Activated CD8-positive, alpha-beta T cell treated with anti-CD3 and anti-CD28 coated beads for 36 hours (primary cell): ENCODE measurements at regions not wholly inside any gene's neighbourhood (a gene's known extent, or its start where the extent isn't known, plus 50 kb on each side); places are given as distances from the start of the nearest gene placed in this dataset.

Experiments
- ATAC-seq: fragments of 200-7000 bp; cut with Tn5 transposase; one replicate; pipeline ENCODE4 v1.10.0; 2021; ENCODE audit warnings: mild to moderate bottlenecking, moderate library complexity
- CTCF ChIA-PET: fragments of 350-600 bp; sonication (Branson Sonifier 250); formaldehyde crosslinking; loops from one replicate; lab custom pipeline; 2021; ENCODE audit warnings: antibody characterized with exemption; lab: Charles Lee
- POLR2A ChIA-PET: fragments of 350-600 bp; sonication (Branson Sonifier 250); formaldehyde crosslinking; loops from one replicate; lab custom pipeline; 2021; ENCODE audit warnings: antibody characterized with exemption; lab: Charles Lee
- DNase-seq: peaks from one replicate; pipeline ENCODE4 v3.0.0-alpha.2; 2020
- H3K27ac Mint-ChIP-seq: one replicate; pipeline ENCODE4 v1.8.0; 2021; ENCODE audit warnings: mild to moderate bottlenecking, mixed read lengths
- H3K27me3 Mint-ChIP-seq: one replicate; pipeline ENCODE4 v1.8.0; 2021; ENCODE audit warnings: mixed read lengths
- H3K36me3 Mint-ChIP-seq: one replicate; pipeline ENCODE4 v1.8.0; 2021; ENCODE audit warnings: low read depth, mixed read lengths
- H3K4me1 Mint-ChIP-seq: one replicate; pipeline ENCODE4 v1.8.0; 2021; ENCODE audit warnings: low read depth, mixed read lengths
- H3K4me3 Mint-ChIP-seq: one replicate; pipeline ENCODE4 v1.8.0; 2021; ENCODE audit warnings: mild to moderate bottlenecking, moderate library complexity, mixed read lengths
- H3K9me3 Mint-ChIP-seq: one replicate; pipeline ENCODE4 v1.8.0; 2021; ENCODE audit warnings: mixed read lengths
- intact Hi-C: fragments of 100-400 bp; cut with micrococcal nuclease; formaldehyde crosslinking; loops from one replicate; pipeline ENCODE4 v1.10.0; 2022
- TF ChIP-seq, protein P1 (sequence below): fragments of 200-600 bp; IDR thresholded peaks from one replicate; pipeline ENCODE4 v1.8.0; 2022; ENCODE audit warnings: antibody characterized with exemption, mild to moderate bottlenecking

GRCh38 chr6:132079286-132079685, 128.1 kb upstream of the CCN2 start:
- CTCF ChIA-PET: no interaction called here
- H3K4me1 Mint-ChIP-seq: no peaks in the 10 kb centered on the region
- H3K4me3 Mint-ChIP-seq: no peak overlapping the region
- no peak overlapping the region for H3K27ac Mint-ChIP-seq
- ATAC-seq (no peak), DNase-seq (no peak)
- no peaks in the 10 kb centered on the region for H3K9me3 Mint-ChIP-seq
- POLR2A ChIA-PET: no interaction called here
- H3K36me3 Mint-ChIP-seq: no peaks in the 10 kb centered on the region
- H3K27me3 Mint-ChIP-seq: no peaks in the 10 kb centered on the region
- intact Hi-C loops: no loop called here
- TF ChIP-seq, protein P1, sequence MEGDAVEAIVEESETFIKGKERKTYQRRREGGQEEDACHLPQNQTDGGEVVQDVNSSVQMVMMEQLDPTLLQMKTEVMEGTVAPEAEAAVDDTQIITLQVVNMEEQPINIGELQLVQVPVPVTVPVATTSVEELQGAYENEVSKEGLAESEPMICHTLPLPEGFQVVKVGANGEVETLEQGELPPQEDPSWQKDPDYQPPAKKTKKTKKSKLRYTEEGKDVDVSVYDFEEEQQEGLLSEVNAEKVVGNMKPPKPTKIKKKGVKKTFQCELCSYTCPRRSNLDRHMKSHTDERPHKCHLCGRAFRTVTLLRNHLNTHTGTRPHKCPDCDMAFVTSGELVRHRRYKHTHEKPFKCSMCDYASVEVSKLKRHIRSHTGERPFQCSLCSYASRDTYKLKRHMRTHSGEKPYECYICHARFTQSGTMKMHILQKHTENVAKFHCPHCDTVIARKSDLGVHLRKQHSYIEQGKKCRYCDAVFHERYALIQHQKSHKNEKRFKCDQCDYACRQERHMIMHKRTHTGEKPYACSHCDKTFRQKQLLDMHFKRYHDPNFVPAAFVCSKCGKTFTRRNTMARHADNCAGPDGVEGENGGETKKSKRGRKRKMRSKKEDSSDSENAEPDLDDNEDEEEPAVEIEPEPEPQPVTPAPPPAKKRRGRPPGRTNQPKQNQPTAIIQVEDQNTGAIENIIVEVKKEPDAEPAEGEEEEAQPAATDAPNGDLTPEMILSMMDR: no peak

DNA sequence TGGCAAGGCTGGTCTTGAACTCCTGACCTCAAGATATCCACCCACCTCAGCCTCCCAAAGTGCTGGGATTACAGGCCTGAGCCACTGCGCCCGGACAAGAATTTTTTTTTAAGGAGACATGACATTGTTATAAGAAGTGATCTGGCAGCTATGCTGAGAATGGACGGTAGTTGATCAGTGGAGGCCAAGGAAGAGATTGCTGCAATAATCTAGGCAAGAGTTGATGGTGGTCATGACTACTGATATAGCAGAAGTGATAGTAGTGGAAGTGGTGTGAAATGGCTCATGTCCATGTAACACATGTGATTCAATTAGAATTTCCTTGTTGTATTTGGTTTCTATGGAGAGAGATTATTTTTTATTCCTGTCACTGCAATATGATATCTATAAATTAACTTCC, 125.3 kb upstream of the CCN2 start:
- no peak overlapping the region for H3K4me3 Mint-ChIP-seq
- ChIA-PET POLR2A (no interaction called here), CTCF (no interaction called here)
- no peaks in the 10 kb centered on the region for H3K9me3 Mint-ChIP-seq
- H3K27me3 Mint-ChIP-seq: no peaks in the 10 kb centered on the region
- H3K36me3 Mint-ChIP-seq: no peaks in the 10 kb centered on the region
- DNase-seq (no peak), ATAC-seq (no peak)
- intact Hi-C loops: no loop called here
- H3K27ac Mint-ChIP-seq: no peak overlapping the region
- TF ChIP-seq, protein P1: no peak
- no peaks in the 10 kb centered on the region for H3K4me1 Mint-ChIP-seq

DNA sequence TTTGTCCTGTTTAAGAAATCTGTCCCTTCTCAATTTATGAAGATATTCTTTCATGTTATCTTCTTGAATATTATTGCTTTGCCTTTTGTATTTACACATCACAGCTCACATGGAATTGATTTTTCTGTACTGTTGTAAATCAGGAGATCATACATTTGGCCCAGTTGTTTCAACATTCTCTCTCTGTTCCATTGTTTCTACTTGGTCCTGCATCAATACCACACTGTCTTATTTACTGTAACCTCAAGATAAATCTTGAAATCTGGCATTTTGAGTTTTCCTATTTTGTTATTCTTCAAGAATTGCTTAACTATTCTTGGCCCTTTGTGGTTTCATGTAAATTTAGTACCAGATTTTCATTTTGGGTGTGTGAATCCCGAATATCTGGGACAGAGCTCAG, 121.7 kb upstream of the CCN2 start:
- Mint-ChIP-seq H3K4me1 (no peaks in the 10 kb centered on the region), H3K27me3 (no peaks in the 10 kb centered on the region), H3K4me3 (no peak overlapping the region), H3K9me3 (no peaks in the 10 kb centered on the region), H3K36me3 (no peaks in the 10 kb centered on the region), H3K27ac (no peak overlapping the region)
- TF ChIP-seq, protein P1: no peak
- ChIA-PET CTCF (no interaction called here), POLR2A (no interaction called here)
- no peak for DNase-seq
- ATAC-seq: no peak
- intact Hi-C loops: no loop called here

DNA sequence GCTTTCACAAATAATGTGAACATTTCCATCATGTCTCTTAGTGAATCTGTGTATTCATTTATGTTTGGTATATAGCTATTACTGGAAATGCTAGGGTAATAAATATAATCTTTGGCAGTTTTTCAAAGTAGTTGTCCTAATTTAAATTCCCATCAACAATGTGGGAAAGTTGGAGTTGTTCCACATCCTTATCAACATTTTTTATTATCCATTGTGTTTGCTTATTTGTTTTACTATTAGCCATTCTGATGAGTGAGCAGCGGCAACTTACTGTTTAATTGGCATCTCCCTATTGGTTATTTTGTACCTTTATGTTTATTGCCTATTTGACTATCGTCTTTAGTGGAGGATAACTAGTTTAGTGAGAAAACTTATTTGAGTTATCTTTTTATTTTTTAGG, 121.1 kb upstream of the CCN2 start:
- intact Hi-C loops: no loop called here
- Mint-ChIP-seq H3K9me3 (no peaks in the 10 kb centered on the region), H3K27ac (no peak overlapping the region), H3K4me3 (no peak overlapping the region), H3K36me3 (no peaks in the 10 kb centered on the region), H3K4me1 (no peaks in the 10 kb centered on the region), H3K27me3 (no peaks in the 10 kb centered on the region)
- POLR2A ChIA-PET: no interaction called here
- TF ChIP-seq, protein P1: no peak
- no peak for DNase-seq
- ATAC-seq: no peak
- CTCF ChIA-PET: no interaction called here

DNA sequence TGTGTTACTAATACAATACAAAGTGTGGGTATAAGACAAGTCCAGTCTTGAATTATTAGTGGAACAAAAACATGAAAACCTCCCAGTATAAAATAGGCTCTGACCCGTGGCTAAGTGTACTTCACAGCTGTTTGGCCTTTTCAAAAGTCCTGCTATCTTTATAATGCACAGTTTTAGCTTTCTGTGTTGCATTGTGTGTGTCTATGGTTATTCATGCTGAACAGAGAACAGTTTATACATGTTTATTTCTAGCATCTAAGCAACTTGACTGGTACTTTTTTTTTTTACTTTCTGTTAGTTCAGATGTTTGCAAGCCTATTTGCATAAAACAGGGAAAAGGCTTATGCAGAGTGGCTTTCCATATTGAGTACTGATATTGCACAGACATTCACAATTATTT, 119.2 kb upstream of the CCN2 start:
- H3K4me1 Mint-ChIP-seq: no peaks in the 10 kb centered on the region

More for the DNA sequence above, 119.2 kb upstream of the CCN2 start:
- Mint-ChIP-seq H3K4me3 (no peak overlapping the region), H3K27me3 (no peaks in the 10 kb centered on the region), H3K9me3 (no peaks in the 10 kb centered on the region), H3K27ac (no peak overlapping the region), H3K36me3 (no peaks in the 10 kb centered on the region)
- POLR2A ChIA-PET: no interaction called here
- intact Hi-C loops: no loop called here
- DNase-seq (no peak), ATAC-seq (no peak)
- TF ChIP-seq, protein P1: no peak
- CTCF ChIA-PET: interaction anchor here (1.1 kb wide), 1 partner anchor 20 kb away, joined by 3 read pairs; no protein-coding TSS in a partner anchor
